ENCODE measurements at regions not wholly inside any gene's neighbourhood (a gene's known extent, or its start where the extent isn't known, plus 50 kb on each side); places are given as distances from the start of the nearest gene placed in this dataset.

- TF ChIP-seq CTCF (IDR thresholded peaks at IDR 0.05) (no peak), EP300 (IDR thresholded peaks at IDR 0.05) (no peak), POLR2A (IDR thresholded peaks at IDR 0.05; ENCODE audit: low read depth) (no peak), POLR2AphosphoS5 (IDR thresholded peaks at IDR 0.05) (no peak)
These were observed 296.7 kb downstream of the RPLP1 start for GRCh38 chr15:69749274-69749673.

All from esophagus muscularis mucosa (tissue), 4 donors.